ENCODE measurements at regions not wholly inside any gene's neighbourhood (a gene's known extent, or its start where the extent isn't known, plus 50 kb on each side); places are given as distances from the start of the nearest gene placed in this dataset.

- H3K27me3 ChIP-seq (ENCODE audit: control insufficient read depth in 4 of 4, insufficient read depth in 4 of 4, low read length in 3 of 4), result peaks cover 0 to 2% (median 0%) of the 10 kb centered on the region in 4 donors
- 60% methylated on average over 7 of the region's 7 CpGs for WGBS
- H3K27ac ChIP-seq (ENCODE audit: low read depth in 1 of 2, low read length in 2 of 2), result no peak overlapping the region
- no peak overlapping the region for H3K9ac ChIP-seq (ENCODE audit: low read depth in 1 of 2, low read length in 2 of 2)
- no peaks in the 10 kb centered on the region for H3K36me3 ChIP-seq (ENCODE audit: control insufficient read depth in 4 of 4, insufficient read depth in 3 of 4, low read depth in 1 of 4, low read length in 3 of 4)
- TF ChIP-seq NR2F2 (IDR thresholded peaks at IDR 0.05) (no peak), RXRA (IDR thresholded peaks at IDR 0.05) (no peak), FOXA2 (IDR thresholded peaks at IDR 0.05) (no peak), HNF4G (IDR thresholded peaks at IDR 0.05) (no peak), FOXA1 (IDR thresholded peaks at IDR 0.05) (no peak)
- no peak overlapping the region for H3K4me3 ChIP-seq (ENCODE audit: low read depth in 1 of 3, low read length in 3 of 3)
- no peak for DNase-seq (ENCODE audit: low spot score)
- H3K9me3 ChIP-seq (ENCODE audit: control insufficient read depth in 4 of 4, low read length in 3 of 4), result no peaks in the 10 kb centered on the region
- H3K4me1 ChIP-seq (ENCODE audit: control insufficient read depth in 4 of 4, insufficient read depth in 4 of 4, low read length in 3 of 4), result no peaks in the 10 kb centered on the region
Measured at GRCh38 chr10:14407567-14407966, 76.8 kb upstream of the FRMD4A start.

- no peaks in the 10 kb centered on the region for H3K4me1 ChIP-seq (ENCODE audit: control insufficient read depth in 4 of 4, insufficient read depth in 4 of 4, low read length in 3 of 4)
- H3K9me3 ChIP-seq (ENCODE audit: control insufficient read depth in 4 of 4, low read length in 3 of 4), result no peaks in the 10 kb centered on the region
- no peak overlapping the region for H3K4me3 ChIP-seq (ENCODE audit: low read depth in 1 of 3, low read length in 3 of 3)
- peak overlapping the region in 1 of 2 donors; percentile 31 for H3K27ac ChIP-seq (ENCODE audit: low read depth in 1 of 2, low read length in 2 of 2)
- TF ChIP-seq YY1 (IDR thresholded peaks at IDR 0.05), result no peak
- no peak for TF ChIP-seq CTCF (IDR thresholded peaks at IDR 0.05; ENCODE audit: low read depth, low read length, missing input control)
- no peak for TF ChIP-seq GABPA (IDR thresholded peaks at IDR 0.05 in 1 of 2, conservative IDR thresholded peaks at IDR 0.05 in 1 of 2)
- no peak for TF ChIP-seq HNF4G (IDR thresholded peaks at IDR 0.05)
- no peak for TF ChIP-seq JUND (IDR thresholded peaks at IDR 0.05)
- no peak for TF ChIP-seq ATF3 (IDR thresholded peaks at IDR 0.05)
- TF ChIP-seq HNF4A (conservative IDR thresholded peaks at IDR 0.05), result no peak
- no peak for TF ChIP-seq RXRA (IDR thresholded peaks at IDR 0.05)
- no peak for TF ChIP-seq SP1 (IDR thresholded peaks at IDR 0.05)
- TF ChIP-seq FOXA2 (IDR thresholded peaks at IDR 0.05), result no peak
- no peak for TF ChIP-seq TAF1 (conservative IDR thresholded peaks at IDR 0.05)
- no peak for DNase-seq (ENCODE audit: low spot score)
- 73% methylated on average over 18 of the region's 18 CpGs for WGBS
- H3K27me3 ChIP-seq (ENCODE audit: control insufficient read depth in 4 of 4, insufficient read depth in 4 of 4, low read length in 3 of 4), result peaks cover 0 to 2% (median 0%) of the 10 kb centered on the region in 4 donors
- no peak overlapping the region for H3K9ac ChIP-seq (ENCODE audit: low read depth in 1 of 2, low read length in 2 of 2)
- no peaks in the 10 kb centered on the region for H3K36me3 ChIP-seq (ENCODE audit: control insufficient read depth in 4 of 4, insufficient read depth in 3 of 4, low read depth in 1 of 4, low read length in 3 of 4)
Measured at GRCh38 chr10:14405076-14406065, 74.6 kb upstream of the FRMD4A start.

GRCh38 chr10:14403881-14404623 is 73.3 kb upstream of the FRMD4A start:
- TF ChIP-seq HNF4A (conservative IDR thresholded peaks at IDR 0.05) (no peak), JUND (IDR thresholded peaks at IDR 0.05) (no peak), NR2F2 (IDR thresholded peaks at IDR 0.05) (no peak), EGR1 (IDR thresholded peaks at IDR 0.05; ENCODE audit: low read depth in 2 of 2) (no peak), GABPA (IDR thresholded peaks at IDR 0.05 in 1 of 2, conservative IDR thresholded peaks at IDR 0.05 in 1 of 2) (no peak), RAD21 (IDR thresholded peaks at IDR 0.05) (no peak), ATF3 (IDR thresholded peaks at IDR 0.05) (no peak), FOXA1 (IDR thresholded peaks at IDR 0.05) (no peak), TAF1 (conservative IDR thresholded peaks at IDR 0.05) (no peak), FOXA2 (IDR thresholded peaks at IDR 0.05) (no peak)

More at GRCh38 chr10:14403881-14404623, 73.3 kb upstream of the FRMD4A start:
- Histone ChIP-seq H3K9ac (ENCODE audit: low read depth in 1 of 2, low read length in 2 of 2) (no peak overlapping the region), H3K27me3 (ENCODE audit: control insufficient read depth in 4 of 4, insufficient read depth in 4 of 4, low read length in 3 of 4) (peaks cover 0 to 2% (median 0%) of the 10 kb centered on the region in 4 donors), H3K4me3 (ENCODE audit: low read depth in 1 of 3, low read length in 3 of 3) (no peak overlapping the region), H3K27ac (ENCODE audit: low read depth in 1 of 2, low read length in 2 of 2) (no peak overlapping the region), H3K36me3 (ENCODE audit: control insufficient read depth in 4 of 4, insufficient read depth in 3 of 4, low read depth in 1 of 4, low read length in 3 of 4) (no peaks in the 10 kb centered on the region), H3K9me3 (ENCODE audit: control insufficient read depth in 4 of 4, low read length in 3 of 4) (no peaks in the 10 kb centered on the region), H3K4me1 (ENCODE audit: control insufficient read depth in 4 of 4, insufficient read depth in 4 of 4, low read length in 3 of 4) (no peaks in the 10 kb centered on the region)
- DNase-seq (ENCODE audit: low spot score), result no peak
- WGBS, result 81% methylated on average over 8 of the region's 8 CpGs
